Activated CD4-positive, alpha-beta T cell treated with anti-CD3 and anti-CD28 coated beads for 4 hours (primary cell): ENCODE measurements at regions not wholly inside any gene's neighbourhood (a gene's known extent, or its start where the extent isn't known, plus 50 kb on each side); places are given as distances from the start of the nearest gene placed in this dataset.
A peak's percentile ranks its signal among the peaks of the same experiment; 100 is the strongest.
"Not testable (repeated sequence)": the region's sequence is repeated elsewhere in the genome, so short reads cannot be mapped to it uniquely, and the experiment has no call there.

Source experiments
- DNase-seq, 2 donors: peaks; one replicate each; pipeline ENCODE4 v3.0.0-alpha.2; 2020

DNA sequence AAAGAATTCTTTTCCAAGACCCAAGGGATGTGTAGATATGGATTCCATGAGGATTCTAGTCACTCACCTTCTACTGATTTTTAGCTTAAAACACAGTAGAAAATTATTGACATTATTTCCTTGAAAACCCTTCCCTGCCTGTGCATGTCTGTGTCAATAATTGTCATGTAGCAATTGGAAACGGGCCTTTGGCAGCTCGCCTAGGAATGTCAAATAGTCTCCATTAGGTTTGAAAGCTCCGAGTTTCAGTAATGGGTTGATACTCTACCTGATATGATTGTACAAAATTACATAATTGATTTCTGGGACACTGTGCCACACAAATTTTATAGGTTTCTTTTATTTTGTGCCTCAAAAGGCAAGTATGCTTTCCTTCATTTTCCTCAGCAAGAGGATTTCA is 515.2 kb upstream of the ARID1B start:
- no peak for DNase-seq

- no peak for DNase-seq
Observed at GRCh38 chr6:156260815-156261214, 516.4 kb upstream of the ARID1B start.

DNA sequence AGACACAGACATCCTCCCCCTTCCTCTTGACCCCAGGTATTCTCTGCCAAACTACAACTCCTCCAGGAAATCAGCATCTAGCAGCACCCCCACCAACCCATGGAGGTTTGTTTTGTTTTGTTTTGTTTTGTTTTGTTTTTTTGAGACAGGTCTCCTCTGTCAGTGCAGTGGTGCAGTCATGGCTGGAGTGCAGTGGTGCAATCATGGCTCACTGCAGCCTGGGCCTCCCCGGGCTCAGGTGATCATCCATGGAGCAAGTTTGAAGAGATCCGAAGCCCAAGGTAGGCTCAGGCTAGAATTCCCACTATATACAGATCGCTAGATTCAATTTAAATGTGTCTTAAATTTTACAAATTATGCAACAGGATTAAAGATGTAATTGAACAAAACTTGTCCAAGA is 518.2 kb upstream of the ARID1B start:
- DNase-seq, result no peak

GRCh38 chr6:156256161-156256560 is 521.0 kb upstream of the ARID1B start:
- DNase-seq, result no peak

- no peak for DNase-seq
Observed at GRCh38 chr6:156254240-156254639, 522.9 kb upstream of the ARID1B start.

DNA sequence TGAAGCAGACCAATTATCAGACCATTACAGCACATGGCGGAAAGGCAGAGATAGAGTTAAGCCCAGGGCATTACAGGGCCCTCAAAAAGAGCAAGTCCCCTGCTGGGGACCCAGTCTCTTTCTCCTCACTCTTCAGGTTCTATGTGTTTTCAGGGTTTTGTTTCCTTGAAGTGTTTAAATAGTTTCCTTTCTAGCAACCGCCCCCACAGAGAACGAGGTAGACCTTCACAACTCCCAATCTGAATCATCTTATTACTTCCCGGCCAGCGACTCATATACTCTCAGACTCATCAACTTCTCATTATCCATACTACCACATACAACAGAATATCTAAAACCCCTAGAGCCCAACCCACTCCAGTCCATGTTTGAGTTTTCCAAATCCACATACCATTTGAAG is 526.6 kb upstream of the ARID1B start:
- peak; percentile 22 to 36 for DNase-seq

- no peak for DNase-seq
Observed at GRCh38 chr6:156242206-156242605, 535.0 kb upstream of the ARID1B start.

GRCh38 chr6:156231026-156231765 is 546.0 kb upstream of the ARID1B start:
- no peak for DNase-seq

- DNase-seq, result no peak
Observed at GRCh38 chr6:156219973-156220372, 557.2 kb upstream of the ARID1B start.

- DNase-seq, result no peak
Observed at GRCh38 chr6:156205678-156206077, 571.5 kb upstream of the ARID1B start.

DNA sequence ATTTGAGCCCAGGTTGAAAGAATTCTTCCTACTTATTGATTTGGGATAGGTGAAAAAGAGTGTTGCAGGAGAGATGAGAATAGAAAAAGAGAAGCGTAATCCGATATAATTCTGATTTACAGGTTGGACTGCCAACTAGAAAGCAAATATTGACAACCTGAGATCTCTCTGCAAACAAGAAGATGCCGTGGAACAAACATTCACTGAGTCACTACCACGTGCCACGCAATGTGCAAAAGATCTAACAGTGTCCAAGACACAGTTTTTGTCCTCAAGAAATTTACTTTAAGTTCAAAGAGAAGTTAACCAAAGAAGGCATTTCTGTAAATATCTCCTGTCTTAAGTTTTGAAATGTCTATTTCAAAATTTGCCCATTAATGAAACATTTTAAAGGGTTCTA is 578.0 kb upstream of the ARID1B start:
- DNase-seq, result no peak

- no peak for DNase-seq
Observed at GRCh38 chr6:156197513-156197912, 579.7 kb upstream of the ARID1B start.

DNA sequence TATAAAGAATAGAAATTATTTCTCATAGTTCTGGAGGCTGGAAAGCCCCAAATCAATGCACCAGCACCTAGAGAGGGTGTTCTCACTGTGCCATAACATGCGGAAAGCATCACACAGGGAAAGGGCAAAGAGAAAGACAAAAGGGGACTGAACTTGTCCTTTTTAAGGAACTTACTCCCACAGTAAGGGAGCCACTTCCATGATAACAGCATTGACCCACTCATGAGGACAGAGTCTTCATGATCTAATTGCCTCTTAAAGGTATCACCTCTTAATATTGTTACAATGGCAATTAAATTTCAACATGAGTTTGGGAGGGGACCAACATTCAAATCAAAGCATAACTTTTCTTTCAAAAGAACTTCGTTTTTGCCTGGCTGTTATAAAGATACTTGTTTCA is 582.2 kb upstream of the ARID1B start:
- no peak for DNase-seq

DNA sequence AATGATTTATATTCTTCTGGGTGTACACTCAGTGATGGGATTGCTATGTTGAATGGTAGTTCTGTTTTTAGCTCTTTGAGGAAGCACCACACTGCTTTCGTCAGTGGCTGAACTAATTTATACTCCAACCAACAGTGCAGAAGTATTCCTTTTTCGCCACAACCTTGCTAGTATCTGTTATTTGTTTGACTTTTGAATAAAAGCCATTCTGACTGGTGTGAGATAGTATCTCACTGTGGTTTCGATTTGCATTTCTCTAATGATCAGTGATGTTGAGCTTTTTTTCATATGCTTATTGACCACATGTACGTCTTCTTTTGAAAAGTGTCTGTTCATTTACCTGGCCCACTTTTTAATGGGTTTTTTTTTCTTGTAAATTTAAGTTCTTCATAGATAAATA is 583.8 kb upstream of the ARID1B start:
- DNase-seq, result no peak

- DNase-seq, result no peak
Observed at GRCh38 chr6:156191895-156192294, 585.3 kb upstream of the ARID1B start.

DNA sequence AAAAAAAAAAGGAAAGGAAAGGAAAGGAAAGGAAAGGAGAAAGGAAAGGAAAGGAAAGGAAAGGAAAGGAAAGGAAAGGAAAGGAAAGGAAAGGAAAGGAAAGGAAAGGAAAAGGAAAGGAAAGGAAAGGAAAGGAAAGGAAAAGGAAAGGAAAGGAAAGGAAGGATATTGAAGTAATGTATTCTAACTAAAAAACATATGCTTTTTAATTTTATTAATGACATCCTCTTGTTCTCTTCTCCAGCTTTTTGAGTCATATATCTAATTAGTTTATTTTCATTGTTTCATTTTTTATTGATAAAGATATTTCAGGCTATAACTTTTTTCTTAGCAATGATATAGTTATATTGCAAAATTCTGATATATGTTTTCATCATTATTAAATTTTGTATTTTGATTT is 585.8 kb upstream of the ARID1B start:
- DNase-seq, result not testable (repeated sequence)

GRCh38 chr6:156190270-156190669 is 586.9 kb upstream of the ARID1B start:
- DNase-seq, result no peak

- DNase-seq, result no peak
Observed at GRCh38 chr6:156189714-156190113, 587.5 kb upstream of the ARID1B start.

DNA sequence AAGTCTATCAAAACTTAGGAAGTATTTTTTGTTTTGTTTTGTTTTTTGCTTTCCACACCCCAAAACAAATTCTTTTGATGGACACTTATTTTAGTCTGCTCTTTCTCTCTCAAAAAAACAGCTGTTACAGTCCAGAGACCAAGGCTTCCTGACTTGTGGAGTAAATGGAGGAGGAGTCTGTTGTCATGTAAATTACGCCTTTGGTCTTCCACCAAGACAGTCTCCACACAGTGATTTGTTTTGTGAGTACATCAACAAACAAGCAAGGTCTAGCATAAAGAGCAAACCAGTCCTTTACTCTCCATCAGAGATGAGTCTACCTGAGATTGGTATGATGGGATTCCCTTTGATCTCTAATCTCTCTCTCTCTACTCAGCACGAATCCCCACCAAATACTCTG is 588.0 kb upstream of the ARID1B start:
- no peak for DNase-seq

DNA sequence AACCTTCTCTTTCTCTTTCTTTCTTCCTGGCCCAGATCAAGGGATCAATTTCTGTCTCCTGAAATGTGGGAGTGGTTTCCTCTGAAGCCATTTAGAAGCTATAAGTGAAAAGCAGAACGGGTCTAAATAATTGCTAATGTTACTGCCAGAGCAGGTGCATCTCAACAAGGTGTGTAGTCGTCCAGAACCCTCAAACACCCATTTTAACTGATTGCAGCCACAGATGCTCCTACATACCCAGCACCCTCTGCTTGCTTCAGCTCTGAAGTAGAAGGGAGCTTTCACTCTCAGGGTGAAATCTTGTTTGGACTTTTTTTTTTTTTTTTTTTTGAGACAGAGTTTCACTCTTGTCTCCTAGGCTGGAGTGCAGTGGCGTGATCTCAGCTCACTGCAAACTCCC is 592.1 kb upstream of the ARID1B start:
- DNase-seq, result no peak

DNA sequence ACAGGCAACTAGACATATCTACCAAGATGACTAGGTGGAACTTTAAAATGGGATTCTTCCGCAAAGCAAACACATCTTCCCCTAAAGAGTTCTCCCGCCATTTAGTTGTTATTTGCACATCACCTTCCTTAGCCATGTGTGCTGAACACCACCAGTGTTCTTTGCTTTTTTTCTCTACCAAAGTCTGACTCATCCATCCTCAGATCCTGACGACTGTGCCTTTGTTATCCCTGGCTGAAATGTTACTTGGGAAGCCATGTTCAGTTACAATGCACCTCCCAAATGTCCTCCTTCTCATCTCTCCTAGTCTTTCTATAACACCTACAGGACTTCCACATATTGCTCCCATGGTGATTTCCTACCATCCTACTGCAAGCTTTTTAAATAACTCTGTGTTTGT is 593.5 kb upstream of the ARID1B start:
- no peak for DNase-seq

GRCh38 chr6:156182356-156182755 is 594.8 kb upstream of the ARID1B start:
- no peak for DNase-seq

- DNase-seq, result no peak
Observed at GRCh38 chr6:156181506-156181905, 595.7 kb upstream of the ARID1B start.

DNA sequence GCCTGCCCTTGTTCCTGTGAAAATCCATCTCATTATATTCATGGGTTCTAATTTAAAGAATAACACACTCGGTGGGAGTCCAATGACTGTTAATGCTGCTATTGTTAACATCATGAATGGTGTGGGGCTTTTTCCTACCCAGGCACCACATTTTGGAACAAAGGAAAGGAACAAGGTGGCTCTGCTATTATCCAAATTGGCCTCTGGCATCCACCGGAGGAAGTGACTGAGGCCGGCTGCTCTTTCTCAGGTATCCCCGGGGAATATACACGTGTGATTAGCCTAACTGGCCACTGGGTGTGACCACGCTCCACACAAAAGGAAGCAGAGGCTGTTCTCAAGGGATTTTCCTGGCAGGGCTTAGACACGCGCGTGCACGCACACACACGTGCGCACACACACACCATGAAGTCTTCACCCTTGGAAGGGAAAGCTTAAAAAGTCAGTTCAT is 601.2 kb upstream of the ARID1B start:
- no peak for DNase-seq

DNA sequence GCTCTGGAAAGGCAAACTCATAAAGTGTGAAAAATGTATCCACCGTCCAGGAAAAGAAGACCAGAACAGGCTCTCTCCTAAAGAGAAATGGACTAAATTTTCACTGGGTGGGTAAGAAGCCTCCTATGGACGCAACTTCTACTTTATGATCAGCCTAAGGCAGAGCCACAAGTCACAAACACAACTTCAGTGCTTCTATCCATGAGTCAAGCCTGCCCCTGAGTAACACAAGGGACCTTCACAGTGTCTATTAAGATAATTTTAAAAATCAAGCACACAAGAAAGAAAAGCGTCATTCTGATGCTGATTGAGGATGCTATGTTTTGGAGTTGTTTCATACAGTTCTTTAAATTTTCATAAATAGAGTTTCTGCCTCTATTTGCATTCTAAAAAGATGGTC is 601.7 kb upstream of the ARID1B start:
- DNase-seq, result no peak
